HG03280 (cell line): ENCODE measurements at regions not wholly inside any gene's neighbourhood (a gene's known extent, or its start where the extent isn't known, plus 50 kb on each side); places are given as distances from the start of the nearest gene placed in this dataset.

Experiments used
- ATAC-seq: cut with Tn5 transposase; IDR thresholded peaks from one replicate; pipeline ENCODE4 v1.9.1; 2021; ENCODE audit warnings: mild to moderate bottlenecking, moderate library complexity; ENCODE audit not compliant: unreplicated experiment

- ATAC-seq: no peak
Measured at GRCh38 chr18:39685303-39685902, 2119.8 kb upstream of the CELF4 start.

GRCh38 chr18:39681061-39681460, 2115.5 kb upstream of the CELF4 start:
- ATAC-seq: no peak

GRCh38 chr18:39675906-39676305, 2110.3 kb upstream of the CELF4 start:
- no peak for ATAC-seq

GRCh38 chr18:39675368-39675767, 2109.8 kb upstream of the CELF4 start:
- no peak for ATAC-seq

GRCh38 chr18:39672171-39672570, 2106.6 kb upstream of the CELF4 start:
- no peak for ATAC-seq

GRCh38 chr18:39667905-39668304, 2102.3 kb upstream of the CELF4 start:
- ATAC-seq: no peak

- no peak for ATAC-seq
Measured at GRCh38 chr18:39666541-39666940, 2100.9 kb upstream of the CELF4 start.

GRCh38 chr18:39661856-39662366, 2096.3 kb upstream of the CELF4 start:
- ATAC-seq: no peak

GRCh38 chr18:39660141-39660540, 2094.5 kb upstream of the CELF4 start:
- no peak for ATAC-seq

GRCh38 chr18:39655341-39655740, 2089.7 kb upstream of the CELF4 start:
- ATAC-seq: no peak

GRCh38 chr18:39653221-39653620, 2087.6 kb upstream of the CELF4 start:
- ATAC-seq: no peak

GRCh38 chr18:39648616-39649015, 2083.0 kb upstream of the CELF4 start:
- ATAC-seq: no peak

GRCh38 chr18:39647627-39648534, 2082.3 kb upstream of the CELF4 start:
- no peak for ATAC-seq

GRCh38 chr18:39638224-39638623, 2072.6 kb upstream of the CELF4 start:
- no peak for ATAC-seq

- ATAC-seq: no peak
Measured at GRCh38 chr18:39636931-39637330, 2071.3 kb upstream of the CELF4 start.

- no peak for ATAC-seq
Measured at GRCh38 chr18:39635966-39636365, 2070.4 kb upstream of the CELF4 start.

- ATAC-seq: no peak
Measured at GRCh38 chr18:39635192-39635591, 2069.6 kb upstream of the CELF4 start.

GRCh38 chr18:39627936-39628335, 2062.3 kb upstream of the CELF4 start:
- no peak for ATAC-seq

- no peak for ATAC-seq
Measured at GRCh38 chr18:39624961-39625360, 2059.4 kb upstream of the CELF4 start.

GRCh38 chr18:39622431-39622830, 2056.8 kb upstream of the CELF4 start:
- ATAC-seq: no peak

- no peak for ATAC-seq
Measured at GRCh38 chr18:39620551-39621168, 2055.1 kb upstream of the CELF4 start.
